Right lobe of liver (tissue), 4 donors: ENCODE measurements at regions not wholly inside any gene's neighbourhood (a gene's known extent, or its start where the extent isn't known, plus 50 kb on each side); places are given as distances from the start of the nearest gene placed in this dataset.

Experiments used
- CTCF ChIP-seq, 4 donors: fragments of 200-600 bp in 3 of 4; fragments of 450-650 bp in 1 of 4; IDR thresholded peaks; one replicate each; pipeline versions ENCODE4 v1.5.1 to v1.8.0; 2016 to 2022; ENCODE audit warnings: antibody characterized with exemption in 4 of 4, mild to moderate bottlenecking in 2 of 4
- POLR2A ChIP-seq: fragments of 450-650 bp; IDR thresholded peaks from one replicate; pipeline ENCODE4 v1.6.1; 2017; ENCODE audit warnings: antibody characterized with exemption, mild to moderate bottlenecking
- donor health status: DM: no; HTN: no; CAD: no.
- donor health status: DM: no; HTN: no; CAD: no.
- donor health status: DM: no; HTN: yes; CAD: no.

- TF ChIP-seq CTCF (IDR thresholded peaks at IDR 0.05): no peak
- TF ChIP-seq POLR2A: no peak
Measured at GRCh38 chr15:39192351-39192750, 388.5 kb upstream of the THBS1 start.
